Fibroblast of skin of right quadriceps (primary cell): ENCODE measurements at regions not wholly inside any gene's neighbourhood (a gene's known extent, or its start where the extent isn't known, plus 50 kb on each side); places are given as distances from the start of the nearest gene placed in this dataset.
"Not testable (repeated sequence)": the region's sequence is repeated elsewhere in the genome, so short reads cannot be mapped to it uniquely, and the experiment has no call there.

Experiments used
- DNase-seq: peaks from one replicate; pipeline ENCODE4 v3.0.0-alpha.2; 2013

GRCh38 chr4:1522606-1523005 lies 116.4 kb upstream of the NKX1-1 start:
- DNase-seq = no peak

GRCh38 chr4:1521821-1522361 lies 115.6 kb upstream of the NKX1-1 start:
- DNase-seq = no peak

- DNase-seq = not testable (repeated sequence)
Observed at GRCh38 chr4:1520795-1521576, 114.7 kb upstream of the NKX1-1 start.

GRCh38 chr4:1519787-1520661 lies 113.8 kb upstream of the NKX1-1 start:
- no peak for DNase-seq

- DNase-seq = no peak
Observed at GRCh38 chr4:1518997-1519700, 112.9 kb upstream of the NKX1-1 start.

GRCh38 chr4:1517592-1518411 lies 111.6 kb upstream of the NKX1-1 start:
- no peak for DNase-seq

- no peak for DNase-seq
Observed at GRCh38 chr4:1516881-1517480, 110.7 kb upstream of the NKX1-1 start.

GRCh38 chr4:1516261-1516660 lies 110.0 kb upstream of the NKX1-1 start:
- DNase-seq = no peak

- no peak for DNase-seq
Observed at GRCh38 chr4:1515763-1516162, 109.5 kb upstream of the NKX1-1 start.

- no peak for DNase-seq
Observed at GRCh38 chr4:1515156-1515555, 108.9 kb upstream of the NKX1-1 start.

GRCh38 chr4:1514612-1515011 lies 108.4 kb upstream of the NKX1-1 start:
- DNase-seq = no peak

GRCh38 chr4:1513936-1514483 lies 107.8 kb upstream of the NKX1-1 start:
- DNase-seq = no peak

GRCh38 chr4:1512738-1513660 lies 106.8 kb upstream of the NKX1-1 start:
- no peak for DNase-seq

- DNase-seq = no peak
Observed at GRCh38 chr4:1512051-1512737, 106.0 kb upstream of the NKX1-1 start.

- DNase-seq = peak; percentile 26
Observed at GRCh38 chr4:1511441-1512041, 105.3 kb upstream of the NKX1-1 start.

GRCh38 chr4:1510931-1511330 lies 104.7 kb upstream of the NKX1-1 start:
- DNase-seq = no peak

- no peak for DNase-seq
Observed at GRCh38 chr4:1509366-1509765, 103.1 kb upstream of the NKX1-1 start.

- DNase-seq = no peak
Observed at GRCh38 chr4:1508161-1509160, 102.2 kb upstream of the NKX1-1 start.
